Testis (tissue), 2 donors: ENCODE measurements at regions not wholly inside any gene's neighbourhood (a gene's known extent, or its start where the extent isn't known, plus 50 kb on each side); places are given as distances from the start of the nearest gene placed in this dataset.

ENCODE experiments used
- DNase-seq: peaks from one replicate; pipeline ENCODE4 v3.0.0-alpha.2; 2019
- H3K27ac ChIP-seq, 2 donors: fragments of 200-600 bp; sonication (generic); one replicate each; pipeline ENCODE4 v1.5.1; 2019
- H3K27me3 ChIP-seq: fragments of 200-600 bp; sonication (generic); one replicate; pipeline ENCODE4 v1.5.1; 2019
- H3K36me3 ChIP-seq: fragments of 200-600 bp; sonication (generic); one replicate; pipeline ENCODE4 v1.5.1; 2017; ENCODE audit warnings: low read depth; ENCODE audit errors: missing control alignments
- H3K4me1 ChIP-seq: fragments of 200-600 bp; sonication (generic); one replicate; pipeline ENCODE4 v1.5.1; 2019
- H3K4me3 ChIP-seq, 2 donors: fragments of 200-600 bp; sonication (generic); one replicate each; pipeline ENCODE4 v1.5.1; 2017 to 2019
- H3K9me3 ChIP-seq: fragments of 200-600 bp; sonication (generic); one replicate; pipeline ENCODE4 v1.5.1; 2017
- POLR2A ChIP-seq: fragments of 450-650 bp; IDR thresholded peaks from one replicate; pipeline ENCODE4 v1.6.1; 2017; ENCODE audit warnings: antibody characterized with exemption, mild to moderate bottlenecking, moderate library complexity
- WGBS, 2 donors: methylation state at CpG; one replicate each; pipeline ENCODE4 v1.1.5; 2018; 5-methylcytosine and 5-hydroxymethylcytosine counted together
- intact Hi-C: fragments of 100-400 bp; cut with DNase I; formaldehyde crosslinking; loops from one replicate; pipeline ENCODE4 v1.15.1; 2023; ENCODE audit warnings: low total_unique reads
- TF ChIP-seq, protein P1 (sequence below), 3 experiments: fragments of 450-650 bp in 2 of 3; fragments of 200-600 bp in 1 of 3; sonication (generic) in 1 of 3; IDR thresholded peaks; one replicate each; pipeline ENCODE4 v1.5.1; 2016 to 2019; ENCODE audit warnings: antibody characterized with exemption in 3 of 3, mild to moderate bottlenecking in 2 of 3, moderate library complexity in 1 of 3

DNA sequence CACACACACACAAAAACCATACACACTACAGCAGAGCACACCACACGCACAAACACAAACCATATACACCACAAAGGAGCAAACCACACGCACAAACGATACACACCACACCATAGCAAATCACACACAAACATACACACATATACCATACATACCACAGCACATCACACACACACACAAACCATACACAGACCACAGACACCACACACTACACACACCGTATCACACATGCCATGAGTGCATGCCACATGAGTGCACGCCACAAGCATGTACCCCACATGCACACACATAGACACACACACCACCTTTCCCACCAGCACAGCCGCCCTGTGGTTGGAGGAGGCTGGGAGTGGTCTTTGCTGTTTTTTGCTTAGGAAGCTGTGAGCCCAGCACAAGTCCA is 517.1 kb upstream of the MYT1L start:
- Histone ChIP-seq H3K27ac (no peak overlapping the region), H3K27me3 (no peaks in the 10 kb centered on the region), H3K36me3 (no peaks in the 10 kb centered on the region), H3K9me3 (no peaks in the 10 kb centered on the region), H3K4me1 (peaks cover 11% of the 10 kb centered on the region), H3K4me3 (no peak overlapping the region)
- TF ChIP-seq POLR2A: no peak
- TF ChIP-seq, protein P1, sequence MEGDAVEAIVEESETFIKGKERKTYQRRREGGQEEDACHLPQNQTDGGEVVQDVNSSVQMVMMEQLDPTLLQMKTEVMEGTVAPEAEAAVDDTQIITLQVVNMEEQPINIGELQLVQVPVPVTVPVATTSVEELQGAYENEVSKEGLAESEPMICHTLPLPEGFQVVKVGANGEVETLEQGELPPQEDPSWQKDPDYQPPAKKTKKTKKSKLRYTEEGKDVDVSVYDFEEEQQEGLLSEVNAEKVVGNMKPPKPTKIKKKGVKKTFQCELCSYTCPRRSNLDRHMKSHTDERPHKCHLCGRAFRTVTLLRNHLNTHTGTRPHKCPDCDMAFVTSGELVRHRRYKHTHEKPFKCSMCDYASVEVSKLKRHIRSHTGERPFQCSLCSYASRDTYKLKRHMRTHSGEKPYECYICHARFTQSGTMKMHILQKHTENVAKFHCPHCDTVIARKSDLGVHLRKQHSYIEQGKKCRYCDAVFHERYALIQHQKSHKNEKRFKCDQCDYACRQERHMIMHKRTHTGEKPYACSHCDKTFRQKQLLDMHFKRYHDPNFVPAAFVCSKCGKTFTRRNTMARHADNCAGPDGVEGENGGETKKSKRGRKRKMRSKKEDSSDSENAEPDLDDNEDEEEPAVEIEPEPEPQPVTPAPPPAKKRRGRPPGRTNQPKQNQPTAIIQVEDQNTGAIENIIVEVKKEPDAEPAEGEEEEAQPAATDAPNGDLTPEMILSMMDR (IDR thresholded peaks at IDR 0.05): no peak
- intact Hi-C loops: no loop called here
- 85 to 95% methylated on average over 6 of the region's 6 CpGs for WGBS, 2 donors
- no peak for DNase-seq

DNA sequence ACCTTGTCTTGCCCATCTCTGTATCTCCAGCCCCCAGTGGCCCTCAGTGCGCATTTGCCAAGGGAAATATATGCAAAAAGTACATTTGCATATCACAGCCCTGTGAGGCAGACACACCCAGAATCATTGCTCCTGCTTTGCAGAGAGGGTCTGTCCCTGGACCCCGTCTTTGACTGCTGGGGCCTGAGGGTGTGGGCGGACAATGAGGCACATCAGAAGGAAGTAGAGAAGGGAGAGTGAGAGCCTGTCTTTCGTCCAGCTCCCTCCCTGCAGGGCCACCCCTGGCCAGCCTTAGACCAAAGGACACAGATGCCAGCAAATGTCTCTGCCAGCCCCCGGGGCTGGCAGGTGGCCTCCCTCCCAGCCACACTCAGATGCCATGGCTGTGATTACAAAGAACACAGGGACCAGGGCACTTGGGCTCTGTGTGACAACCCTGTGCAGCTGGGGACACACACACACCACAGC is 516.2 kb upstream of the MYT1L start:
- Histone ChIP-seq H3K4me1 (peaks cover 11% of the 10 kb centered on the region), H3K4me3 (no peak overlapping the region), H3K27me3 (no peaks in the 10 kb centered on the region), H3K27ac (no peak overlapping the region), H3K9me3 (no peaks in the 10 kb centered on the region), H3K36me3 (no peaks in the 10 kb centered on the region)
- WGBS, 2 donors: 66 to 74% methylated on average over 4 to 5 of the region's 5 CpGs
- intact Hi-C loops: no loop called here
- TF ChIP-seq, protein P1 (IDR thresholded peaks at IDR 0.05): no peak
- TF ChIP-seq POLR2A: no peak
- no peak for DNase-seq

DNA sequence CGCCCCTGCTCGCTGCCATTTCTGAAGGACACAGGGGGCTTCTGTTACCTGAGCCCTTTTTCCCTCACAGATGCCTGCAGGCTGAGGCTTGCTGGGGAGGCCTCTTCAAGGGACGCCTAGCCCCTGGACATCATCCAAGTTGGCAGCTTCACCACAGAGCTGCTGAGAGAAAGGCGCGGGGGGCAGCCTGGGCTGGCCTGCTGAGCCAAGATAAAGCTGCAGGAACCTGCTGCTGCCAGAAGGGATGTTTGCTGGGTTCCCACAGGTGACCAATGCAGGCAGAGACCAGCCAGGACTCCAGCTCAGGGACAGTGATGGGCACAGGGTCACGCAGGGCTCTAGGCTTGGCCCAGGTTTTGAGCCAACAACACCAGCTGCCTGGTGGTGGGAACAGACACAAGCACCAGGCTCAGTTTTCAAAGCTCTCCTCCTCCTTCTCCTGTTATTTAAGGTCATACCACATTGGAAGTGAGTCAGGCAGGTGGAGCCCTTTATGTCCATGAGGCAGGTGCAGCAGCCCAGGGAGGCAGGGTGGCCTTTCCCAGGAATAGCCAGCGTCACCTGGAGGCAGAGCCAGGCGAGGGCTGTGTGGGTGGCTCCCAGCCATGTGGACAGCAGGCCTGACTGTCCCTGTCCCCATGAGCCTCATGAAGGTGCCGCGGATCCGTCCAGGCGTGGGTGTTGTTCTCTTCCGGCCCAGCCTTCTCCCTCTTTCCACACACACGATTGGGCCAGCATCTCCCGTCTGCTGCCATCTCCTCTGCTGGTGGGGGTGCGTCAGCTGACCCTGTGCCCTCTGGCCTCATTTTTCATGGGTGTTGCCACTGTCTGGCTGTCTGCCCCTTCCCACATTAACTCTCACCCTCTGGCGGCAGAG is 515.5 kb upstream of the MYT1L start:
- no peaks in the 10 kb centered on the region for H3K27me3 ChIP-seq
- DNase-seq: peak; percentile 86
- H3K4me3 ChIP-seq: no peak overlapping the region
- H3K36me3 ChIP-seq: no peaks in the 10 kb centered on the region
- no peak for TF ChIP-seq POLR2A
- TF ChIP-seq, protein P1 (IDR thresholded peaks at IDR 0.05): no peak
- H3K4me1 ChIP-seq: peaks cover 11% of the 10 kb centered on the region
- intact Hi-C loops: no loop called here
- 45 to 49% methylated on average over 14 to 15 of the region's 17 CpGs for WGBS, 2 donors
- no peak overlapping the region for H3K27ac ChIP-seq
- H3K9me3 ChIP-seq: no peaks in the 10 kb centered on the region

DNA sequence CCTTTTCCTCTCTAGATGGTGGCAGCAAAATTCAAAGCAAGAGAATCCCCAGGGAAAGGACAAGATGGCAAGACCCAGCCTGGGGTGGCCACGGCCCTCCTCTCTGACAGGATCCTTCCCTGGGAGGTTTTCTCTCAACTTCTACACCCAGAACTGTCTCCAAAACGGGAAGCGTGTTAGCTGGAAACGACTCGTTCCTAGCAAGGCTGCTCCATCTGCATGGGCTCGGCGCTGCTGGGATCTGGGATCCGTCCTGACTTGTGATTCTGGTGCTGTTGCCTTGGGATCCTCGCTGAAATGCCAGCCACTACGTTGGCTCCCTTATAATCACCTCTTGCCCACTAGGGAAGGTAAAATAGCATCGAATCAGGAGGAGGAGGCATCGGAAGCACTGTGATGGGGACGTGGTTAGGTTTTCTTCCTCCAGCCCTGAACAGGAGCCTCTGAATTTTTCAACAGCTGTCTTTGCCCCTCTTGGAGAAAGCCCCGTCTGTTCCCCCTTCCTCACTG is 514.8 kb upstream of the MYT1L start:
- no peaks in the 10 kb centered on the region for H3K9me3 ChIP-seq
- H3K4me1 ChIP-seq: peaks cover 11% of the 10 kb centered on the region
- intact Hi-C loops: no loop called here
- H3K27ac ChIP-seq: no peak overlapping the region
- 66 to 69% methylated on average over 14 of the region's 14 CpGs for WGBS, 2 donors
- H3K27me3 ChIP-seq: no peaks in the 10 kb centered on the region
- no peak overlapping the region for H3K4me3 ChIP-seq
- TF ChIP-seq POLR2A: no peak
- TF ChIP-seq, protein P1 (IDR thresholded peaks at IDR 0.05): no peak
- no peaks in the 10 kb centered on the region for H3K36me3 ChIP-seq
- no peak for DNase-seq
